T-cell (primary cell): ENCODE measurements at regions not wholly inside any gene's neighbourhood (a gene's known extent, or its start where the extent isn't known, plus 50 kb on each side); places are given as distances from the start of the nearest gene placed in this dataset.
"Not testable (repeated sequence)": the region's sequence is repeated elsewhere in the genome, so short reads cannot be mapped to it uniquely, and the experiment has no call there.

Experiments used
- ATAC-seq, 4 experiments: fragments of 200-7000 bp in 3 of 4; fragments of 150-1000 bp in 1 of 4; cut with Tn5 transposase; replicated peaks in 1 of 4; 1 replicate in 3 of 4; 2 replicates in 1 of 4; pipeline ENCODE4 v1.10.0; 2021; ENCODE audit warnings: moderate library complexity in 3 of 4, mild to moderate bottlenecking in 2 of 4, moderate number of reproducible peaks in 1 of 4
- CTCF ChIA-PET, 2 donors: fragments of 300-600 bp; sonication (Branson Sonifier 250); formaldehyde crosslinking; loops; one replicate each; lab custom pipeline; 2022; ENCODE audit warnings: antibody characterized with exemption in 2 of 2; lab: Charles Lee
- POLR2A ChIA-PET, 2 donors: fragments of 300-600 bp; sonication (Branson Sonifier 250); formaldehyde crosslinking; loops; one replicate each; lab custom pipeline; 2022; ENCODE audit warnings: antibody characterized with exemption in 2 of 2; lab: Charles Lee
- DNase-seq, 35 experiments: peaks; one replicate each; pipeline versions ENCODE4 v3.0.0 to v3.0.0-alpha.2; 2013 to 2023
- H3K27ac ChIP-seq: one replicate; pipeline ENCODE4 v1.5.1; 2013; ENCODE audit warnings: low read length
- H3K27me3 ChIP-seq, 2 experiments: replicated peaks in 1 of 2; 1 replicate in 1 of 2; 2 replicates in 1 of 2; pipeline versions ENCODE4 v1.6.1 to v1.7.0; 2013; ENCODE audit warnings: low read length in 1 of 2, mixed read lengths in 1 of 2; ENCODE audit not compliant: control insufficient read depth in 2 of 2, insufficient read depth in 2 of 2; ENCODE audit errors: extremely low read depth in 1 of 2
- H3K36me3 ChIP-seq, 2 donors: 1 replicate in 1 of 2; 2 replicates in 1 of 2; pipeline versions ENCODE4 v1.6.1 to v1.7.0; 2013; ENCODE audit warnings: low read length in 1 of 2; ENCODE audit not compliant: control insufficient read depth in 2 of 2, insufficient read depth in 1 of 2; ENCODE audit errors: extremely low read depth in 1 of 2
- H3K4me1 ChIP-seq, 2 experiments: 1 replicate in 1 of 2; 2 replicates in 1 of 2; pipeline versions ENCODE4 v1.6.1 to v1.7.0; 2013; ENCODE audit warnings: low read length in 2 of 2, mixed read lengths in 1 of 2; ENCODE audit not compliant: insufficient read depth in 2 of 2, control insufficient read depth in 1 of 2; ENCODE audit errors: extremely low read depth in 1 of 2
- H3K4me3 ChIP-seq, 2 donors: 1 replicate in 1 of 2; 2 replicates in 1 of 2; pipeline versions ENCODE4 v1.5.1 to v1.7.0; 2013; ENCODE audit warnings: mild to moderate bottlenecking in 2 of 2, low read length in 1 of 2, moderate library complexity in 1 of 2; ENCODE audit not compliant: control insufficient read depth in 1 of 2; ENCODE audit errors: extremely low read depth in 1 of 2
- H3K9me3 ChIP-seq: 2 replicates; pipeline ENCODE4 v1.7.0; 2013
- H3K27ac Mint-ChIP-seq, 2 donors: one replicate each; pipeline ENCODE4 v1.8.0; 2020 to 2021; ENCODE audit warnings: mild to moderate bottlenecking in 2 of 2, mixed read lengths in 2 of 2
- H3K27me3 Mint-ChIP-seq, 2 donors: one replicate each; pipeline ENCODE4 v1.8.0; 2021 to 2022; ENCODE audit warnings: mixed read lengths in 2 of 2
- H3K36me3 Mint-ChIP-seq: one replicate; pipeline ENCODE4 v1.8.0; 2021; ENCODE audit warnings: mixed read lengths
- H3K4me1 Mint-ChIP-seq, 3 donors: one replicate each; pipeline ENCODE4 v1.8.0; 2020 to 2022; ENCODE audit warnings: mixed read lengths in 3 of 3, mild to moderate bottlenecking in 1 of 3
- H3K4me3 Mint-ChIP-seq, 3 donors: one replicate each; pipeline ENCODE4 v1.8.0; 2020 to 2022; ENCODE audit warnings: mild to moderate bottlenecking in 3 of 3, mixed read lengths in 3 of 3, moderate library complexity in 3 of 3
- H3K9me3 Mint-ChIP-seq, 3 donors: one replicate each; pipeline ENCODE4 v1.8.0; 2020 to 2022; ENCODE audit warnings: mixed read lengths in 3 of 3
- WGBS: methylation state at CpG from one replicate; pipeline ENCODE4 v1.1.5; 2013; ENCODE audit warnings: missing lambda C conversion rate; ENCODE audit not compliant: insufficient coverage; 5-methylcytosine and 5-hydroxymethylcytosine counted together

DNA sequence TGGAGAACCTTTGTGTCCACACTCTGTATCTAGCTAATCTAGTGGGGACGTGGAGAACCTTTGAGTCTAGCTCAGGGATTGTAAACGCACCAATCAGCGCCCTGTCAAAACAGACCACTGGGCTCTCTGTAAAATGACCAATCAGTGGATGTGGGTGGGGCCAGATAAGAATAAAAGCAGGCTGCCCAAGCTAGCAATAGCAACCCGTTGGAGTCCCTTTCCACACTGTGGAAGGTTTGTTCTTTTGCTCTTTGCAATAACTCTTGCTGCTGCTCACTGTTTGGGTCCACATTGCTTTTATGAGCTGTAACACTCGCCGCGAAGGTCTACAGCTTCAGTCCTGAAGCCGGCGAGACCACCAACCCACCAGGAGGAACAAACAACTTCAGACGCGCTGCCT, 187.7 kb upstream of the NLRP1 start:
- ATAC-seq, H3K27ac ChIP-seq, H3K4me1 Mint-ChIP-seq, CTCF ChIA-PET, H3K36me3 Mint-ChIP-seq, H3K4me1 ChIP-seq, POLR2A ChIA-PET, H3K4me3 ChIP-seq, H3K9me3 ChIP-seq, H3K9me3 Mint-ChIP-seq, DNase-seq, H3K27ac Mint-ChIP-seq, H3K36me3 ChIP-seq, H3K4me3 Mint-ChIP-seq: not testable (repeated sequence)
- 64% methylated on average over 10 of the region's 11 CpGs for WGBS
- H3K27me3 ChIP-seq = peaks cover 0 to 13% of the 10 kb centered on the region in 2 experiments
- peaks cover 21 to 31% of the 10 kb centered on the region in 2 donors for H3K27me3 Mint-ChIP-seq

DNA sequence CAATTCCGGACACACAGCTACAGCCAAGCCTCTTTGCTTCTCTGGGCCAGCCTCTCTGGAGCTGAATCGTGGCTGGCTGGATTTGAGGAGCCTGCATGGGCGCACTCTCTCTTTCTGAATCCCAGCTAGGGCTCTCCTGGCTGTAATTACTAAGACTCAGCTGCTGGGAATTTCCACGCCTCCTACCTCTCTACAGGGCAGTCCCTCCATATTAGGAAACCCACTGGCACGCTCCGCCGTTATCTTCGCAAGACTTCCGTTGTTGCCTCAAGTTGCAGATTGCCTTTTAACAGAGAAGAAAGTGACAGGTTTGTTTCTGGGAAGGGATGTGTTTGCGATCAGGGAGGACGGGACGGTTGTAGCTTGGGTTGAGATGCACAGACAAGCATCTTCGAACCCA, 188.4 kb upstream of the NLRP1 start:
- Mint-ChIP-seq H3K36me3 (no peaks in the 10 kb centered on the region), H3K4me3 (no peak overlapping the region), H3K27ac (no peak overlapping the region), H3K9me3 (no peaks in the 10 kb centered on the region), H3K4me1 (no peaks in the 10 kb centered on the region), H3K27me3 (peaks cover 23 to 29% of the 10 kb centered on the region in 2 donors)
- ATAC-seq (no peak), DNase-seq (no peak)
- no peaks in the 10 kb centered on the region for H3K4me1 ChIP-seq
- no peak overlapping the region for H3K4me3 ChIP-seq
- CTCF ChIA-PET = no interaction called here
- no peaks in the 10 kb centered on the region for H3K9me3 ChIP-seq
- WGBS = 66% methylated on average over 10 of the region's 13 CpGs
- H3K36me3 ChIP-seq = no peaks in the 10 kb centered on the region
- peaks cover 0 to 8% of the 10 kb centered on the region in 2 experiments for H3K27me3 ChIP-seq
- no peak overlapping the region for H3K27ac ChIP-seq
- POLR2A ChIA-PET = no interaction called here

GRCh38 chr17:5773816-5774360, 189.6 kb upstream of the NLRP1 start:
- ATAC-seq (no peak), DNase-seq (no peak)
- POLR2A ChIA-PET = no interaction called here
- Mint-ChIP-seq H3K4me1 (no peaks in the 10 kb centered on the region), H3K27me3 (peaks cover 18 to 26% of the 10 kb centered on the region in 2 donors), H3K4me3 (no peak overlapping the region), H3K36me3 (no peaks in the 10 kb centered on the region), H3K27ac (no peak overlapping the region), H3K9me3 (no peaks in the 10 kb centered on the region)
- H3K4me1 ChIP-seq = no peaks in the 10 kb centered on the region
- no peak overlapping the region for H3K4me3 ChIP-seq
- no peak overlapping the region for H3K27ac ChIP-seq
- H3K27me3 ChIP-seq = peaks cover 0 to 8% of the 10 kb centered on the region in 2 experiments
- WGBS = 73% methylated on average over 6 of the region's 7 CpGs
- no peaks in the 10 kb centered on the region for H3K9me3 ChIP-seq
- CTCF ChIA-PET = no interaction called here
- H3K36me3 ChIP-seq = no peaks in the 10 kb centered on the region

DNA sequence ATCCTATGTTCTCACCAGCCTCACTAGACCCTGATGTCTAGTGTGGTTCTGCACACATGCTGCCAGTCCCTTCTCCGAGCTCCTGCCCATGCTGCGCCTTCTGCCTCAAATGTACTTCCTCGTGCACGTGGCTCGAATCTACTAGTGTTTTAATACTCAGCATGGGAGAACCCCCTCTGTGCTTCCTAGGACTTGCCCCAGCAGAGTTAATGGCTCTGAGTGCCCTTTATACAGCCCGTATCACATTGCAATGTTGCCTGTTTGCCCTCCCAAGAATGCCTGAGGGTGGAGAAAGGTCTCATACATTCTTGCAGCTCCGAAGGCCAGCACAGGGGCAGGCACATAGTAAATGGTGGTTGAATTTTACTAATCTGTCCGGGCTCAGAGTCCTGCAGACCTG, 190.8 kb upstream of the NLRP1 start:
- peaks cover 0 to 12% of the 10 kb centered on the region in 2 experiments for H3K27me3 ChIP-seq
- no peaks in the 10 kb centered on the region for H3K4me1 ChIP-seq
- Mint-ChIP-seq H3K36me3 (no peaks in the 10 kb centered on the region), H3K9me3 (no peaks in the 10 kb centered on the region), H3K4me1 (no peaks in the 10 kb centered on the region), H3K4me3 (no peak overlapping the region), H3K27ac (no peak overlapping the region), H3K27me3 (peaks cover 21 to 33% of the 10 kb centered on the region in 2 donors)
- ChIA-PET CTCF (no interaction called here), POLR2A (no interaction called here)
- 75% methylated on average over 6 of the region's 8 CpGs for WGBS
- DNase-seq = no peak
- H3K27ac ChIP-seq = no peak overlapping the region
- no peak for ATAC-seq
- no peaks in the 10 kb centered on the region for H3K36me3 ChIP-seq
- H3K9me3 ChIP-seq = no peaks in the 10 kb centered on the region
- no peak overlapping the region for H3K4me3 ChIP-seq

DNA sequence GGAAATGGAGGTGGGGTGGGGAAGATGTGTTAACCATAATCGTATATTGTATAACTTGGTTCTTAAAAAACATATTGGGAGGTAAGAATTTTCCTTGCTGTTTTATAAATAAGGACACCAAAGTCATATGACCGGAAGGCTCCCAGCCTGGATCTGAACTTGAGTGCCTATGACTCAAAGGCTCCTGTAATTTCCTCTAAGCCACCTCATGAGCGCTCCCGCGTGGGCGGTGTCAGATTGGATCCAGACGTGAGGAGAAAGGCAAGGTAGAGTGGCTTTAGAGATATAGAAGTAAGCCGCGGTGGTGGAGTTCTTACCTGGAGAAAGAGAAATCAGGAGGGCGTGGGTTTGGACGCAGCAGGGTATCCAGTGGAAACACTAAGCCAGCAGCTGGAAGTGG, 196.2 kb upstream of the NLRP1 start:
- Mint-ChIP-seq H3K36me3 (no peaks in the 10 kb centered on the region), H3K4me1 (no peaks in the 10 kb centered on the region), H3K27me3 (peaks cover 23 to 33% of the 10 kb centered on the region in 2 donors), H3K9me3 (peaks cover 0 to 7% (median 6%) of the 10 kb centered on the region in 3 donors), H3K4me3 (no peak overlapping the region), H3K27ac (no peak overlapping the region)
- no peaks in the 10 kb centered on the region for H3K36me3 ChIP-seq
- DNase-seq = no peak
- CTCF ChIA-PET = no interaction called here
- POLR2A ChIA-PET = no interaction called here
- H3K4me1 ChIP-seq = no peaks in the 10 kb centered on the region
- no peak for ATAC-seq
- no peak overlapping the region for H3K27ac ChIP-seq
- H3K4me3 ChIP-seq = no peak overlapping the region
- peaks cover 0 to 16% of the 10 kb centered on the region in 2 experiments for H3K27me3 ChIP-seq
- WGBS = 80% methylated on average over 9 of the region's 11 CpGs
- H3K9me3 ChIP-seq = no peaks in the 10 kb centered on the region

GRCh38 chr17:5781236-5781927, 197.1 kb upstream of the NLRP1 start:
- H3K27me3 ChIP-seq = peaks cover 0 to 17% of the 10 kb centered on the region in 2 experiments
- no peak overlapping the region for H3K27ac ChIP-seq
- no peak for DNase-seq
- POLR2A ChIA-PET = no interaction called here
- Mint-ChIP-seq H3K27me3 (peaks cover 23 to 29% of the 10 kb centered on the region in 2 donors), H3K4me1 (no peaks in the 10 kb centered on the region), H3K9me3 (peaks cover 0 to 7% (median 6%) of the 10 kb centered on the region in 3 donors), H3K36me3 (no peaks in the 10 kb centered on the region), H3K27ac (no peak overlapping the region), H3K4me3 (no peak overlapping the region)
- H3K4me1 ChIP-seq = no peaks in the 10 kb centered on the region
- WGBS = 66% methylated on average over 5 of the region's 13 CpGs
- CTCF ChIA-PET = no interaction called here
- no peaks in the 10 kb centered on the region for H3K9me3 ChIP-seq
- ATAC-seq = no peak
- no peak overlapping the region for H3K4me3 ChIP-seq
- H3K36me3 ChIP-seq = no peaks in the 10 kb centered on the region
